ENCODE measurements at regions not wholly inside any gene's neighbourhood (a gene's known extent, or its start where the extent isn't known, plus 50 kb on each side); places are given as distances from the start of the nearest gene placed in this dataset.

GRCh38 chr1:212186427-212187207, 98.6 kb upstream of the PPP2R5A start:
- no peak for ATAC-seq

More at GRCh38 chr1:212186427-212187207, 98.6 kb upstream of the PPP2R5A start:
- H3K4me2 ChIP-seq, result no peak overlapping the region
- H4K20me1 ChIP-seq (replicated peaks; ENCODE audit: insufficient read depth), result no peaks in the 10 kb centered on the region
- Mint-ChIP-seq H3K4me3 (no peak overlapping the region), H3K27ac (no peak overlapping the region), H3K9me3 (no peaks in the 10 kb centered on the region; the same call in 2 of the 3 replicates), H3K4me1 (0 out of 3 replicates have a peak, but pooled peaks cover 3% of the 10 kb centered on the region), H3K36me3 (ENCODE audit: low read depth) (no peaks in the 10 kb centered on the region; the same call in 2 of the 3 replicates), H3K27me3 (ENCODE audit: insufficient read depth, low read depth, poor library complexity) (no peaks in the 10 kb centered on the region)
- H3K27ac ChIP-seq (ENCODE audit: low read depth), result no peak overlapping the region
- H3K79me2 ChIP-seq (replicated peaks; ENCODE audit: insufficient read depth), result no peaks in the 10 kb centered on the region
- H3K27me3 ChIP-seq (ENCODE audit: insufficient read depth), result no peaks in the 10 kb centered on the region
- no peaks in the 10 kb centered on the region for H3K4me1 ChIP-seq (ENCODE audit: insufficient read depth)
- no peaks in the 10 kb centered on the region for H3F3A ChIP-seq (replicated peaks; ENCODE audit: low read depth)
- no peaks in the 10 kb centered on the region for H3K36me3 ChIP-seq (ENCODE audit: insufficient read depth)
- H3K4me3 ChIP-seq, result no peak overlapping the region
- H2AFZ ChIP-seq, result no peak overlapping the region
- no peak for DNase-seq (ENCODE audit: low spot score)
- no peaks in the 10 kb centered on the region for H3K9me2 ChIP-seq (ENCODE audit: insufficient read depth)
- TF ChIP-seq CTCF (conservative IDR thresholded peaks at IDR 0.05; ENCODE audit: low read depth in 2 of 2), result no peak
- TF ChIP-seq ZNF331 (CRISPR knock-in tag; IDR thresholded peaks at IDR 0.05; ENCODE audit: low read depth), result no peak
- TF ChIP-seq CREB1 (CRISPR knock-in tag; IDR thresholded peaks at IDR 0.05; ENCODE audit: low read depth), result no peak
- TF ChIP-seq JUNB (IDR thresholded peaks at IDR 0.05; ENCODE audit: unreplicated experiment), result no peak
- TF ChIP-seq POLR2AphosphoS5 (IDR thresholded peaks at IDR 0.05; ENCODE audit: low read depth), result no peak
- no peak for TF ChIP-seq NANOG (IDR thresholded peaks at IDR 0.05; ENCODE audit: borderline replicate concordance)
- no peak for TF ChIP-seq REST (IDR thresholded peaks at IDR 0.05; ENCODE audit: unreplicated experiment)
- TF ChIP-seq EZH2 (IDR thresholded peaks at IDR 0.05; ENCODE audit: low read depth, unreplicated experiment), result no peak
- TF ChIP-seq STAT1 (IDR thresholded peaks at IDR 0.05; ENCODE audit: unreplicated experiment), result no peak
- no peak for TF ChIP-seq ZNF462 (CRISPR knock-in tag; IDR thresholded peaks at IDR 0.05)
- TF ChIP-seq EZH2phosphoT487 (IDR thresholded peaks at IDR 0.05; ENCODE audit: unreplicated experiment), result no peak
- no peak for TF ChIP-seq ETS1 (IDR thresholded peaks at IDR 0.05)
- no peak for TF ChIP-seq ZNF114 (CRISPR knock-in tag; IDR thresholded peaks at IDR 0.05)
